RKO (cell line): ENCODE measurements at regions not wholly inside any gene's neighbourhood (a gene's known extent, or its start where the extent isn't known, plus 50 kb on each side); places are given as distances from the start of the nearest gene placed in this dataset.
A peak's percentile ranks its signal among the peaks of the same experiment; 100 is the strongest.

Experiments
- DNase-seq: peaks from one replicate; pipeline ENCODE4 v3.0.0-alpha.2; 2016; ENCODE audit warnings: low spot score

GRCh38 chr6:3587660-3588059 is 130.8 kb upstream of the SLC22A23 start:
- DNase-seq = no peak

GRCh38 chr6:3585320-3585935 is 128.6 kb upstream of the SLC22A23 start:
- no peak for DNase-seq

DNA sequence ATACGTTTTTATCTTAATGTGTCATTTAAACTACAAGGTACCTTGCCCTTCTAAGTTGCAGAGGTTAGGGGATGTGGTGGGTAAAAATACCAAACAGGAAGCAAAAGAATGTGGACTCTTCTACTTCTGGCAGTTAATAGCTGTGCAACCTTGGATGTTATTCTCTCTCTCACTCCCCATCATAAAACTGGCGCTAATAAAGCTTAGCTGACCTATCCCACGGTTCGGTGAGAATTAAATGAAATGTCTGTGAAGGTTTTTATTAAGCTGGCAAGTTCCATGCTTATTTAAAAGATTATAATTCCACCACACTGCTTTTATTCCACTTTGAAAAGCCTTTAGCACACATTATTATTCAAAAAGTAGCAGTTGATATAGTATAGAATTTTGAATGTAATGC is 127.8 kb upstream of the SLC22A23 start:
- DNase-seq = no peak

DNA sequence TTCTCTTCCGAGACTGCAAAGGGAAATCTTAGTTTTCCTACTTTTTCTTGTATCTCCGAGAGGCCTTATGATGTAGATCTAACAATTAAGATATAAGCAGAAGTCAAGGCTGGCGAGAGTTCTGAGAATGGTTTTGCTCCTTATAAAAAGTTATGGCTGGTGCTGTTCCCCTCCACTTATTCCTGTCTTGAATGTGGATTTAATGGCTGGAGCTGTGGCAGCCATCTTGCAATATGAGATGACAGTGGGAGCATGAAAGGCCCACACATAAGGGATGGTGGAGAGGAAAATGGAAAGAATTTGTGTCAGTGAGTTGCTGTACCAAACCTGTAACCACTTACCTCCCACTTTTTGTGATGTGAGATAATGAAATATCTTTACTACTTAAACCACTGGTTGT is 124.6 kb upstream of the SLC22A23 start:
- DNase-seq = no peak

- DNase-seq = no peak
These were observed 122.9 kb upstream of the SLC22A23 start for GRCh38 chr6:3579652-3580175.

- no peak for DNase-seq
These were observed 122.1 kb upstream of the SLC22A23 start for GRCh38 chr6:3578981-3579380.

DNA sequence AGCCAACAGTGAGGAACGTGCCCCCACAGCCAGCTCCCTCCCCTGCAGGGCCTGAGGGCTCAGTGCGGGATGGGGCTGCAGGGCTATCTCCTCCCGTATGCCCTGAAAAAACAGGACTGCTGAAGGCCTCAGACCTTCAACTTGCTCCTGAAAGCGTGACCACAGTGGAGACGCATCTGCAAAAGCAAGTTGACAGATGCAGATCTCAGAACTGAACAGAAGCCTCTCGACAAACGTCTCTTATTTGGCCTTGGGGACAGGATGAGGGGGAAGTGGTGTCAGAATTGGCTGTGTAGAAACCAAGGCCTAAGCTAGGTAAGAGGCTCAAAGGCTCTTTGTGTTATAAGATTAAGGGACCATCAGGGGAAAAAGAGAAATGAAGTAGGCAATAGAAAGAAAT is 120.7 kb upstream of the SLC22A23 start:
- DNase-seq = no peak

DNA sequence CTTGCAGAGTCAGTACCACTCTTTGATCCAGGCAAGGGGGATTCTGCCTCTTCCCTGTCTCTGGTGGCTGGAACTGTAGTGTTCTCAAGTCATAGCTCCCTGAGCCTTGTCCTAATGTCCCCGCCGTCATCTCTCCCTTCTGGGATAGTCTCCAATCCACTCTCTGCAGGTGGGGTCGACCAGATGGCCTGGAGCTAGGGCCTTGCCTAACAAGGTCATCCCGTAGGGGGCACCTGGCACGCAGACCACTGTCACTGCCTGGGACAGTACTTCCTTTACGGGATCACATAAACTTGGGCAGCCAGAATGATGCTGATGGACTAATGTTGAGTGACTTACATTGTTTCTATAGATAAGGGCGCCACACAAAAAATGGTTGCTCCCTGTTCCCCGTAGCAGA is 118.9 kb upstream of the SLC22A23 start:
- no peak for DNase-seq

DNA sequence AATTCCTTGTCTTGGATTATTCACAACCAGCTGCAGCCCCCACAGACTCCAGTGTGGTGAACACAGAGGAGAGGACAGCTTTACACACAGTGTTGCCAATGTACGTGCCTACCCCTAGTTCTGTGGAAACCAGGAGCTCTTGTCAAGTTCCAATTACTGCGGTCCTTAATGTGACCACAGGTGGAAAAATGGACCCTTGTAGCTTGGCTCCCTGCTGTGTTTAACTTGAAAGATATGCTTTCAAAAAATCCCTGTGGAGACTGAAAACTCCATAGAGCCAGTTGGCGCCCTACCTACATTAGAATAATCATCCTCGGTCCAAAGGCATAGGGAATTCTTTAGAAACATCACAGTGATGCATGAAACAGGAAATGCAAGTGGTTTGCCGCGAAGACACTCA is 118.3 kb upstream of the SLC22A23 start:
- no peak for DNase-seq

GRCh38 chr6:3573670-3574069 is 116.8 kb upstream of the SLC22A23 start:
- no peak for DNase-seq

- no peak for DNase-seq
These were observed 115.0 kb upstream of the SLC22A23 start for GRCh38 chr6:3571836-3572235.

GRCh38 chr6:3571250-3571681 is 114.4 kb upstream of the SLC22A23 start:
- no peak for DNase-seq

GRCh38 chr6:3569816-3570215 is 113.0 kb upstream of the SLC22A23 start:
- DNase-seq = no peak

- no peak for DNase-seq
These were observed 111.7 kb upstream of the SLC22A23 start for GRCh38 chr6:3568396-3569082.

- no peak for DNase-seq
These were observed 110.0 kb upstream of the SLC22A23 start for GRCh38 chr6:3566812-3567211.

GRCh38 chr6:3565291-3565690 is 108.4 kb upstream of the SLC22A23 start:
- DNase-seq = no peak

- peak; percentile 4 for DNase-seq
These were observed 104.9 kb upstream of the SLC22A23 start for GRCh38 chr6:3561725-3562124.

DNA sequence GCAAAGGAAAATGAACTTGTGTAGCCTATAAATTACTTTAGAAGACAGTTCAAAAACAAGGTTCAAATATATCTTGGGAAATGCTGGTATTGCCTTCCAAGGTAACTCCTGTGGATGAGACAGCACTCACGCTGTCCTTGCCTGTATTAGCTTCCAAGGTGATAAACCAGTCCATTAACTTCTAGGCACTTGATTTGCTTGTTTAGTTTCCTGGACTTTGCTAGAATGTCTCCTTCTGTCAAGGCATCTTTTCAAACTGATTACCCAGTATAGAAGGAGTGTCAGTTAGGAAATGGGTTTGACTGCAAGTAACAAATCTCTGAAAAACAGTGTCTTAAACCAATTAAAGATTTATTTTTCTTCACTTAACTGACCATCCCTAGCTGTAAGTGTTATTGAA is 103.4 kb upstream of the SLC22A23 start:
- no peak for DNase-seq

- no peak for DNase-seq
These were observed 102.7 kb upstream of the SLC22A23 start for GRCh38 chr6:3559561-3559960.

- no peak for DNase-seq
These were observed 100.5 kb upstream of the SLC22A23 start for GRCh38 chr6:3557336-3557735.

DNA sequence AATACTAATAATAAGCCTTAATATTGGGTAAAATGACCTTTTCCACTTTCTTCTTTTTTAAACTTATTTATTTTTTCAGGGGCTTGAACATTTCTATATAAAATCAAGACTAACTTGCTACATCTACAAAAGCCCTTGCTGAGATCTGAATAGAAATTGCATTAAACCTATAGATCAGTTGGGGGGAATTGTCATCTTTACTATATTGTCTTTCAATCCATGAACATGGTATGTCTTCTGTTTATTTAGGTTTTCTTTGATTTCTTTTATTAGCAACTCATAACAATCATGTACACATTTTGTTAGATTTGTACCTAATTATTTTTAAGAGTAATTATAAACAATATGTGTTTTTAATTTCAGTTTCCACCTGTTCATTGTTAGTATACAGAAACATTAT is 96.4 kb upstream of the SLC22A23 start:
- no peak for DNase-seq

- DNase-seq = no peak
These were observed 95.1 kb upstream of the SLC22A23 start for GRCh38 chr6:3551716-3552511.
